ENCODE measurements at regions not wholly inside any gene's neighbourhood (a gene's known extent, or its start where the extent isn't known, plus 50 kb on each side); places are given as distances from the start of the nearest gene placed in this dataset.

- peak; percentile 57 for TF ChIP-seq CTCF (conservative IDR thresholded peaks at IDR 0.05; ENCODE audit: low read depth, low read length)
- H3K4me3 ChIP-seq (ENCODE audit: low read length), result no peak overlapping the region
- peak; percentile 4 for DNase-seq (ENCODE audit: low read depth)
Observed at GRCh38 chr11:135075740-135076139, 663.7 kb upstream of the B3GAT1 start.

GRCh38 chr11:135074397-135074998 is 662.5 kb upstream of the B3GAT1 start:
- peak; percentile 24 for TF ChIP-seq CTCF (conservative IDR thresholded peaks at IDR 0.05; ENCODE audit: low read depth, low read length)
- H3K4me3 ChIP-seq (ENCODE audit: low read length), result no peak overlapping the region
- DNase-seq (ENCODE audit: low read depth), result no peak

- DNase-seq (ENCODE audit: low read depth), result no peak
- H3K4me3 ChIP-seq (ENCODE audit: low read length), result no peak overlapping the region
- TF ChIP-seq CTCF (conservative IDR thresholded peaks at IDR 0.05; ENCODE audit: low read depth, low read length), result no peak
Observed at GRCh38 chr11:135073870-135074269, 661.8 kb upstream of the B3GAT1 start.

- TF ChIP-seq CTCF (conservative IDR thresholded peaks at IDR 0.05; ENCODE audit: low read depth, low read length), result no peak
- no peak overlapping the region for H3K4me3 ChIP-seq (ENCODE audit: low read length)
- DNase-seq (ENCODE audit: low read depth), result no peak
Observed at GRCh38 chr11:135073381-135073780, 661.3 kb upstream of the B3GAT1 start.

- DNase-seq (ENCODE audit: low read depth), result no peak
- TF ChIP-seq CTCF (conservative IDR thresholded peaks at IDR 0.05; ENCODE audit: low read depth, low read length), result no peak
- H3K4me3 ChIP-seq (ENCODE audit: low read length), result no peak overlapping the region
Observed at GRCh38 chr11:135069890-135070289, 657.8 kb upstream of the B3GAT1 start.

- no peak for TF ChIP-seq CTCF (conservative IDR thresholded peaks at IDR 0.05; ENCODE audit: low read depth, low read length)
- no peak overlapping the region for H3K4me3 ChIP-seq (ENCODE audit: low read length)
Observed at GRCh38 chr11:135069063-135069462, 657.0 kb upstream of the B3GAT1 start.

GRCh38 chr11:135062994-135063393 is 651.0 kb upstream of the B3GAT1 start:
- DNase-seq (ENCODE audit: low read depth), result no peak
- no peak overlapping the region for H3K4me3 ChIP-seq (ENCODE audit: low read length)
- TF ChIP-seq CTCF (conservative IDR thresholded peaks at IDR 0.05; ENCODE audit: low read depth, low read length), result no peak

More at GRCh38 chr11:135069063-135069462, 657.0 kb upstream of the B3GAT1 start:
- no peak for DNase-seq (ENCODE audit: low read depth)
